Activated T-helper 1 cell treated with anti-CD3 and anti-CD28 coated beads, Interleukin-12 subunit alpha, Interleukin-12 subunit beta, Interleukin-2, Interleukin-4 antibody, amounts not matched to agents 30 ng/mL and 10 ng/mL and 1 ng/mL, durations not matched to agents 14 hours and 24 hours and 36 hours (primary cell): ENCODE measurements at regions not wholly inside any gene's neighbourhood (a gene's known extent, or its start where the extent isn't known, plus 50 kb on each side); places are given as distances from the start of the nearest gene placed in this dataset.

Experiments
- DNase-seq: peaks from one replicate; pipeline ENCODE4 v3.0.0; 2021; ENCODE audit warnings: low spot score
- H3K27ac Mint-ChIP-seq: one replicate; pipeline ENCODE4 v1.8.0; 2021; ENCODE audit warnings: mild to moderate bottlenecking, mixed read lengths
- H3K27me3 Mint-ChIP-seq: one replicate; pipeline ENCODE4 v1.8.0; 2022; ENCODE audit warnings: mild to moderate bottlenecking, moderate library complexity, mixed read lengths; ENCODE audit not compliant: insufficient read depth
- H3K36me3 Mint-ChIP-seq: one replicate; pipeline ENCODE4 v1.8.0; 2021; ENCODE audit warnings: low read depth, mixed read lengths
- H3K4me1 Mint-ChIP-seq: one replicate; pipeline ENCODE4 v1.8.0; 2021; ENCODE audit warnings: low read depth, mixed read lengths
- H3K4me3 Mint-ChIP-seq: one replicate; pipeline ENCODE4 v1.8.0; 2021; ENCODE audit warnings: mild to moderate bottlenecking, moderate library complexity, mixed read lengths
- H3K9me3 Mint-ChIP-seq: one replicate; pipeline ENCODE4 v1.8.0; 2021; ENCODE audit warnings: mixed read lengths
- intact Hi-C: fragments of 100-400 bp; cut with micrococcal nuclease; formaldehyde crosslinking; loops from one replicate; pipeline ENCODE4 v1.15.1; 2024

DNA sequence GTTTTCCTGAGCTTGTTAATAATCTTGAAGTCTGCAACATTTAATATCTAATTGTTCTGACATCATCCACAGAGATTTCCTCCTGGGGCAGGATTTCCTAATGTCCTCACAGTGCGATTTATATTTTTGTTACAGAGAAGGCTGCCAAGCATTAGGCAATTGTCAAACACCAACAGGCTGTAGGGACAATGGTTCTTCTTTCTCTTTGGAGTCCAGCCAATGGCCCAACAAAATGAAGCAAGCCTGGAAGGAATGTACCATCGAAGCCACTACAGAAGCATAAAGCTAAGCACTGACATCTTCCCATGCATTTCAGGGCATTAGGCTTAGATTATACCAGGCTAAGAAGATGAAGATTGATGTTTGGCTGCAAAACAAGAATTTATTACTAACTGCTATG, 173.0 kb upstream of the FRMD4B start:
- DNase-seq = no peak
- Mint-ChIP-seq H3K4me3 (no peak overlapping the region), H3K9me3 (no peaks in the 10 kb centered on the region), H3K27me3 (peaks cover 3% of the 10 kb centered on the region), H3K4me1 (no peaks in the 10 kb centered on the region), H3K27ac (no peak overlapping the region), H3K36me3 (no peaks in the 10 kb centered on the region)
- intact Hi-C loops = no loop called here

GRCh38 chr3:69554576-69554975, 168.7 kb upstream of the FRMD4B start:
- Mint-ChIP-seq H3K9me3 (no peaks in the 10 kb centered on the region), H3K27me3 (peaks cover 2% of the 10 kb centered on the region), H3K4me3 (no peak overlapping the region), H3K4me1 (no peaks in the 10 kb centered on the region), H3K36me3 (no peaks in the 10 kb centered on the region), H3K27ac (no peak overlapping the region)
- DNase-seq = no peak
- intact Hi-C loops = loop anchor here (1.0 kb wide), 1 partner anchor 22 kb away; no protein-coding TSS in a partner anchor

- H3K4me3 Mint-ChIP-seq = no peak overlapping the region
- H3K9me3 Mint-ChIP-seq = no peaks in the 10 kb centered on the region
- intact Hi-C loops = loop anchor here (1.0 kb wide), 1 partner anchor 22 kb away; no protein-coding TSS in a partner anchor
- H3K4me1 Mint-ChIP-seq = no peaks in the 10 kb centered on the region
- DNase-seq = no peak
- H3K27me3 Mint-ChIP-seq = no peaks in the 10 kb centered on the region
- no peak overlapping the region for H3K27ac Mint-ChIP-seq
- no peaks in the 10 kb centered on the region for H3K36me3 Mint-ChIP-seq
Measured at GRCh38 chr3:69553888-69554287, 168.0 kb upstream of the FRMD4B start.

- no peak for DNase-seq
- Mint-ChIP-seq H3K4me3 (no peak overlapping the region), H3K27ac (no peak overlapping the region), H3K9me3 (no peaks in the 10 kb centered on the region), H3K36me3 (no peaks in the 10 kb centered on the region), H3K4me1 (no peaks in the 10 kb centered on the region), H3K27me3 (peaks cover 23% of the 10 kb centered on the region)
- intact Hi-C loops = no loop called here
Measured at GRCh38 chr3:69547461-69547880, 161.6 kb upstream of the FRMD4B start.

- intact Hi-C loops = loop anchor here (5.0 kb wide), 1 partner anchor 221 kb away; no protein-coding TSS in a partner anchor
- Mint-ChIP-seq H3K4me3 (no peak overlapping the region), H3K9me3 (no peaks in the 10 kb centered on the region), H3K36me3 (no peaks in the 10 kb centered on the region), H3K27ac (no peak overlapping the region), H3K27me3 (peaks cover 45% of the 10 kb centered on the region), H3K4me1 (no peaks in the 10 kb centered on the region)
- DNase-seq = no peak
Measured at GRCh38 chr3:69542805-69543429, 157.0 kb upstream of the FRMD4B start.

DNA sequence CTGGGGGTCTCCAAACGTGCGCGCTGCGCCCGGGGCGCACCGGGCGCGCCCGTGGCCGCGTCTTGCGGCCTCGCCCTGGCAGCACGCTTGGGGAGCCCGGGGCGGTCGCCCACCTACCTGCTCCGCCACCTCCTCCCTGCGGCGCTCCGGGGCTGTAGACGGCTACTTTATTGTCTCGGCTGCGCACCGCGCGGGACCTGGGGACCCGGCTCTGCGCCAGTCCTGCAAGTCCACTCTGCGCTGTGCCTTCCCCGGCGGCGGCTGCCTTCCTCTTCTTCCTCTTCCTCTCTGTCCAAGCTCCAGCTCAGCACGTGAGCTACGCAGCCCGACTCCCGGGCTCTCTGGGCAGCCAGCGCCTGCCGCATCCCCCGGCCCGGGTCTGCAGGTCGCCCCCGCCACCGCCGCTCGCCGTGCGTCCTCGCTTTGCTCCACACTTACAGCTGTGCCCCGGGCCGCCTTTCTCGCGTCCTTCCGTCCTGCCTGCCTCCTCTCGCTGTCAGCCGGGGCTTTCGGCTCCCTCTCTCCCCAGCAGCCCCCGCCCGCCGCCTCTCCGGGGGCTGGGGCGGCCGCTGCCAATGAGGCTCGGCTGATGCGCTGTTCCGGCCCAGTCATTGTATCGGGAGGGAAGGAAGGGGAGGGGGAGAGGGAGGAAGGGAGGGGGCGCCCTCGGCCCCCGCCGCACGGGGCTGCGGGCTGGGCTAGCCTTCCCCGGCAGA, 156.4 kb upstream of the FRMD4B start:
- intact Hi-C loops = loop anchor here (5.0 kb wide), 1 partner anchor 220 kb away; no protein-coding TSS in a partner anchor
- no peak overlapping the region for H3K27ac Mint-ChIP-seq
- peaks cover 45% of the 10 kb centered on the region for H3K27me3 Mint-ChIP-seq
- no peak overlapping the region for H3K4me3 Mint-ChIP-seq
- DNase-seq = no peak
- no peaks in the 10 kb centered on the region for H3K4me1 Mint-ChIP-seq
- no peaks in the 10 kb centered on the region for H3K9me3 Mint-ChIP-seq
- H3K36me3 Mint-ChIP-seq = no peaks in the 10 kb centered on the region

GRCh38 chr3:69541711-69542088, 155.8 kb upstream of the FRMD4B start:
- Mint-ChIP-seq H3K9me3 (no peaks in the 10 kb centered on the region), H3K4me3 (no peak overlapping the region), H3K4me1 (no peaks in the 10 kb centered on the region), H3K27ac (no peak overlapping the region), H3K27me3 (peaks cover 45% of the 10 kb centered on the region), H3K36me3 (no peaks in the 10 kb centered on the region)
- intact Hi-C loops = loop anchor here (5.0 kb wide), 1 partner anchor 219 kb away; no protein-coding TSS in a partner anchor
- DNase-seq = no peak

DNA sequence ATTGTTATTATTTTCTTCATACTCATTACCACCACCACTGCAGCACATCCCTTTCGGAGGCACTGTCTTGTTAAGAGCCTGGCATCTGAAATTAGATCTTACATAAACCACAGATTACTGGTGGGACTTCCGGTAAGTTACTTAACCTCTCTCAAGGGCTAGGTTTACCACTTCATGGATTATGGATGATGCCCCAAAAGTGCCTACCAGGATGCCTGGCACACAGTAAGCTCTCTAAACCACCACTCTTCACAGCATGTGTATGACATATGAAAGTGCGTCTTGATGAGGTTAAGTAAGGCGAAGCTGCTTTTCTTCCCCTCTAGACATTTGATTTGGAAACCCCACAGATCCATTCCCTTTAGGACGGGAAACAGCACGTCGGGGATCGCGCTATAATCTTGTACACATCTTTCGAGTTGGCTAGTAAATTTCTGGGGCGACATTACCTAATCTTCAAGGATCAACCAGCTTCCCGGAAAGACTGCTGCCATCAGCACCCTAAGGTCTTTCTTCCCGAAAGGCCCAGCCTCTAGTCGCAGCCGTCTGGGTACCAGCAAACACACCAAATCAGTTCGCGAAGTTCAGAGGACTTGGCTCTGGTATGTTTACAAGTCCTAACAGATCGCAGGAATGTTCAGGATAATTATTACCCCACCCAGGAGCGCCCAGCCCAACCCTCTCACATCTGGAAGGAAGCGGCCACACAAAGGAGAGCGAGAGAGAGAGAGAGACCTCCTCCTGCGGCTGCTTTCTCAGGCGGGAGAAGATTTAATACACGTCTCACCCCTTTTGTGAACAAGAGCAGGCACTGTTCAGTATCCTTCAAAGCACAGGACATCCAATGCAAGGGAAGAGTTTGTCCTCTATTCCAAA, 155.1 kb upstream of the FRMD4B start:
- Mint-ChIP-seq H3K4me1 (no peaks in the 10 kb centered on the region), H3K27ac (no peak overlapping the region), H3K9me3 (no peaks in the 10 kb centered on the region), H3K27me3 (peaks cover 43% of the 10 kb centered on the region), H3K36me3 (no peaks in the 10 kb centered on the region), H3K4me3 (no peak overlapping the region)
- DNase-seq = no peak
- intact Hi-C loops = loop anchor here (5.0 kb wide), 1 partner anchor 219 kb away; no protein-coding TSS in a partner anchor

- intact Hi-C loops = no loop called here
- Mint-ChIP-seq H3K9me3 (no peaks in the 10 kb centered on the region), H3K4me3 (no peak overlapping the region), H3K4me1 (no peaks in the 10 kb centered on the region), H3K36me3 (no peaks in the 10 kb centered on the region), H3K27me3 (peaks cover 39% of the 10 kb centered on the region), H3K27ac (no peak overlapping the region)
- DNase-seq = no peak
Measured at GRCh38 chr3:69539134-69539533, 153.2 kb upstream of the FRMD4B start.

- no peaks in the 10 kb centered on the region for H3K36me3 Mint-ChIP-seq
- peaks cover 32% of the 10 kb centered on the region for H3K27me3 Mint-ChIP-seq
- no peak for DNase-seq
- no peak overlapping the region for H3K27ac Mint-ChIP-seq
- intact Hi-C loops = no loop called here
- H3K9me3 Mint-ChIP-seq = no peaks in the 10 kb centered on the region
- no peaks in the 10 kb centered on the region for H3K4me1 Mint-ChIP-seq
- H3K4me3 Mint-ChIP-seq = no peak overlapping the region
Measured at GRCh38 chr3:69538281-69538680, 152.4 kb upstream of the FRMD4B start.

DNA sequence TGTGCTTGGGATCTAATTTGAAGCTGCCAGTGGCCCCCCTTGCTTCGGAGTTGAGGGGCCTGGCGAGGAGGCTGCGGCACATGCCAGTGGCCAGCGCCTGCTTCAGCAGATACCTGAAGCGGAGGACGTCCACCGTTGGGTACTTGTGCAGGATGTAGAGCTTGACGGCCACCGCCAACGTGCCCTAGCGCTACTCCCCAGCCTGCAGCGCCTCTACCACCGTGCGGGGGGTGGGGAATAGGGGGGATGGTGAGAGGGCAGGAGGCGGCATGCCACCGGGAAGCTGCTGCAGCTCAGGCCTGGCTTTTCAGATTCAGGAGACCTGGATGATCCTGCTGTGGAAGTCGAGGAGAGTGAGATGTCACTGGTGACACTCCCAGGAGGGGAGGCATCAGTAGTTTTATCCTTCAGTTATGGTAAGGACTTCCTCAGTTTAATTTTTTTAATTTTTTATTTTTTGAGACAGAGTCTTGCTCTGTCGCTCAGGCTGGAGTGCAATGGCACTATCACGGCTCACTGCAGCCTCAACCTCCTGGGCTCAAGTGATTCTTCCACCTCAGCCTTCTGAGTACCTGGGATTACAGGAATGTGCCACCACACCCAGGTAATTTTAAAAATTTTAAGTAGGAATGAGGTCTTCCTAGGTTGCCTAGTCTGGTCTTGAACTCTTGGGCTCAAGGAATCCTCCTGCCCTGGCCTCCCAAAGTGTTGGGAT, 150.6 kb upstream of the FRMD4B start:
- Mint-ChIP-seq H3K4me3 (no peak overlapping the region), H3K27ac (no peak overlapping the region), H3K36me3 (no peaks in the 10 kb centered on the region), H3K9me3 (no peaks in the 10 kb centered on the region), H3K4me1 (no peaks in the 10 kb centered on the region), H3K27me3 (peaks cover 21% of the 10 kb centered on the region)
- DNase-seq = no peak
- intact Hi-C loops = no loop called here

DNA sequence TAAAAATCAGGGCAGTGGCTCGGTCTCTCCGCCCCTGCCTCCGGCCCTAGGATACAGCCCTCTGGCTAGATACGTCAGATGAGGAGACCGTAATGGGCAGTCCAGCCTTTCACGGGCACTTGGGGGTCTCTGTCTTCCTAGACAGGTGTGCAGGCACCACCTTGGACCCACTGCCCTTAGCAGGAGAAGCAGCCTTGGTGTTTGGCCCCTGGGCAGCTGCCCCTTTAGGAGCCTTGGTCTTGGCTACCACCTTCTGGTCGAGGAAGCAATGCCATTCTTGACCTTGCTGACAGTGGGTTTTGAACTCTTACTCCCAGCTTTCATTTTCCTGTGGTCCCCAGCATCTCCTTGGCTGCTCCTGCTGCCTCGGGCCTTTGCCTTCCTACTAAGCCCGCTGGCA, 149.7 kb upstream of the FRMD4B start:
- no peak overlapping the region for H3K4me3 Mint-ChIP-seq
- no peaks in the 10 kb centered on the region for H3K4me1 Mint-ChIP-seq
- H3K27ac Mint-ChIP-seq = no peak overlapping the region
- intact Hi-C loops = no loop called here
- H3K9me3 Mint-ChIP-seq = no peaks in the 10 kb centered on the region
- H3K36me3 Mint-ChIP-seq = no peaks in the 10 kb centered on the region
- DNase-seq = no peak
- peaks cover 15% of the 10 kb centered on the region for H3K27me3 Mint-ChIP-seq
